H1 (cell line): ENCODE measurements at regions not wholly inside any gene's neighbourhood (a gene's known extent, or its start where the extent isn't known, plus 50 kb on each side); places are given as distances from the start of the nearest gene placed in this dataset.

Source experiments
- CREB1 ChIP-seq: IDR thresholded peaks from 2 replicates; pipeline ENCODE4 v1.6.1; 2012; ENCODE audit warnings: inconsistent platforms
- NRF1 ChIP-seq: IDR thresholded peaks from 2 replicates; pipeline ENCODE4 v1.6.1; 2011; ENCODE audit warnings: mild to moderate bottlenecking, low read depth, low read length, improper control_type of control experiment
- SRF ChIP-seq: IDR thresholded peaks from 2 replicates; pipeline ENCODE4 v1.6.1; 2011; ENCODE audit warnings: mild to moderate bottlenecking, low read depth, low read length, moderate library complexity
- TF ChIP-seq, protein P1 (sequence below): IDR thresholded peaks from 2 replicates; pipeline ENCODE4 v1.6.1; 2012; ENCODE audit warnings: inconsistent platforms
- TF ChIP-seq, protein P2 (sequence below), 3 experiments: IDR thresholded peaks; 1 replicate in 2 of 3; 2 replicates in 1 of 3; pipeline versions ENCODE4 v1.5.1 to v1.6.1; 2011; ENCODE audit warnings: low read length in 3 of 3, mild to moderate bottlenecking in 3 of 3, inconsistent platforms in 2 of 3, low read depth in 1 of 3, moderate library complexity in 1 of 3; ENCODE audit not compliant: insufficient read depth in 1 of 3; ENCODE audit errors: control extremely low read depth in 1 of 3

GRCh38 chr9:118782790-118783463, 586.3 kb downstream of the BRINP1 start (continued):
- TF ChIP-seq, protein P1, sequence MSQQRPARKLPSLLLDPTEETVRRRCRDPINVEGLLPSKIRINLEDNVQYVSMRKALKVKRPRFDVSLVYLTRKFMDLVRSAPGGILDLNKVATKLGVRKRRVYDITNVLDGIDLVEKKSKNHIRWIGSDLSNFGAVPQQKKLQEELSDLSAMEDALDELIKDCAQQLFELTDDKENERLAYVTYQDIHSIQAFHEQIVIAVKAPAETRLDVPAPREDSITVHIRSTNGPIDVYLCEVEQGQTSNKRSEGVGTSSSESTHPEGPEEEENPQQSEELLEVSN, result no peak
- no peak for TF ChIP-seq SRF
- TF ChIP-seq NRF1, result no peak
- TF ChIP-seq, protein P2, sequence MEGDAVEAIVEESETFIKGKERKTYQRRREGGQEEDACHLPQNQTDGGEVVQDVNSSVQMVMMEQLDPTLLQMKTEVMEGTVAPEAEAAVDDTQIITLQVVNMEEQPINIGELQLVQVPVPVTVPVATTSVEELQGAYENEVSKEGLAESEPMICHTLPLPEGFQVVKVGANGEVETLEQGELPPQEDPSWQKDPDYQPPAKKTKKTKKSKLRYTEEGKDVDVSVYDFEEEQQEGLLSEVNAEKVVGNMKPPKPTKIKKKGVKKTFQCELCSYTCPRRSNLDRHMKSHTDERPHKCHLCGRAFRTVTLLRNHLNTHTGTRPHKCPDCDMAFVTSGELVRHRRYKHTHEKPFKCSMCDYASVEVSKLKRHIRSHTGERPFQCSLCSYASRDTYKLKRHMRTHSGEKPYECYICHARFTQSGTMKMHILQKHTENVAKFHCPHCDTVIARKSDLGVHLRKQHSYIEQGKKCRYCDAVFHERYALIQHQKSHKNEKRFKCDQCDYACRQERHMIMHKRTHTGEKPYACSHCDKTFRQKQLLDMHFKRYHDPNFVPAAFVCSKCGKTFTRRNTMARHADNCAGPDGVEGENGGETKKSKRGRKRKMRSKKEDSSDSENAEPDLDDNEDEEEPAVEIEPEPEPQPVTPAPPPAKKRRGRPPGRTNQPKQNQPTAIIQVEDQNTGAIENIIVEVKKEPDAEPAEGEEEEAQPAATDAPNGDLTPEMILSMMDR (IDR thresholded peaks at IDR 0.05; ENCODE audit: control extremely low read depth in 1 of 3, insufficient read depth in 1 of 3, low read depth in 1 of 3, low read length in 3 of 3), result no peak
- TF ChIP-seq CREB1, result no peak
